GM21515 (cell line): ENCODE measurements at regions not wholly inside any gene's neighbourhood (a gene's known extent, or its start where the extent isn't known, plus 50 kb on each side); places are given as distances from the start of the nearest gene placed in this dataset.
"Not testable (repeated sequence)": the region's sequence is repeated elsewhere in the genome, so short reads cannot be mapped to it uniquely, and the experiment has no call there.

Source experiments
- ATAC-seq: cut with Tn5 transposase; IDR thresholded peaks from one replicate; pipeline ENCODE4 v1.9.1; 2021; ENCODE audit not compliant: unreplicated experiment

DNA sequence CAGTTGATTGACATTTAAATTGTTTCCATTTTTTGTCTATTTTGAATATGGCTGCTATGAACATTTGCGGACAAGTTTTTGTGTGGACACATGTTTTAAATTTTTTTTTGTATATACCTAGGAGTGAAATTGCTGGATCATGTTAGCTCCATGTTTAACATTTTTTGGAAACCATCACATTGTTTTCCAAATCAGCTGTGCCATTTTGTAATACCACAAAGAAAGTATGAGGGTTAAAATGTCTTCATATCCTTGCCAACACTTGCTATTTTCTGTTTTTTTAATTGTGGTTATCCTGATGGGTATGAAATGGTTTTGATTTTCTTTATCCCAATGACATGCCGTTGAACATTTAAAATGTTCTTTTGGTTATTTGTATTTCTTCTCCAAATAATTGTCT is 52.1 kb downstream of the CARTPT start:
- ATAC-seq: no peak

- ATAC-seq: no peak
These were observed 59.7 kb downstream of the CARTPT start for GRCh38 chr5:71778678-71779276.

GRCh38 chr5:71780597-71780996 is 61.5 kb downstream of the CARTPT start:
- no peak for ATAC-seq

DNA sequence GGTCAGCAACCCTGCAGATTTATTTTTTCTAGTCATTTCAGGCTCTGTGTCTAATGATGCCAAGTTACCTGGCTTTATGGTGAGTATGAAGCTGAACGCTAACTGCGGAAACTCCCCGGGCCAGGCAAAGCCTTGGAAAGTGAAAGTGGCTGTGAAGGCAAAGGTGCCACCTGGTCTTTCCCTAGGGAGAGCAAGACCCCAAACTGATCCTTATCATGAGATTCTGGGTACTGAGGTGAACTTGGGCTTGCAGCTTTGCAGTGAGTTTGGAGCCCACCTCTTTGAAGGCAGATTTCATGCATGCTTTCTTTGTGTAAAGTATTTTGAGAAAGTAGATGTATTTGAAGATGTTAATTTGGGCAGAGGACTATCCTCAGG is 63.3 kb downstream of the CARTPT start:
- peak; percentile 31 for ATAC-seq

DNA sequence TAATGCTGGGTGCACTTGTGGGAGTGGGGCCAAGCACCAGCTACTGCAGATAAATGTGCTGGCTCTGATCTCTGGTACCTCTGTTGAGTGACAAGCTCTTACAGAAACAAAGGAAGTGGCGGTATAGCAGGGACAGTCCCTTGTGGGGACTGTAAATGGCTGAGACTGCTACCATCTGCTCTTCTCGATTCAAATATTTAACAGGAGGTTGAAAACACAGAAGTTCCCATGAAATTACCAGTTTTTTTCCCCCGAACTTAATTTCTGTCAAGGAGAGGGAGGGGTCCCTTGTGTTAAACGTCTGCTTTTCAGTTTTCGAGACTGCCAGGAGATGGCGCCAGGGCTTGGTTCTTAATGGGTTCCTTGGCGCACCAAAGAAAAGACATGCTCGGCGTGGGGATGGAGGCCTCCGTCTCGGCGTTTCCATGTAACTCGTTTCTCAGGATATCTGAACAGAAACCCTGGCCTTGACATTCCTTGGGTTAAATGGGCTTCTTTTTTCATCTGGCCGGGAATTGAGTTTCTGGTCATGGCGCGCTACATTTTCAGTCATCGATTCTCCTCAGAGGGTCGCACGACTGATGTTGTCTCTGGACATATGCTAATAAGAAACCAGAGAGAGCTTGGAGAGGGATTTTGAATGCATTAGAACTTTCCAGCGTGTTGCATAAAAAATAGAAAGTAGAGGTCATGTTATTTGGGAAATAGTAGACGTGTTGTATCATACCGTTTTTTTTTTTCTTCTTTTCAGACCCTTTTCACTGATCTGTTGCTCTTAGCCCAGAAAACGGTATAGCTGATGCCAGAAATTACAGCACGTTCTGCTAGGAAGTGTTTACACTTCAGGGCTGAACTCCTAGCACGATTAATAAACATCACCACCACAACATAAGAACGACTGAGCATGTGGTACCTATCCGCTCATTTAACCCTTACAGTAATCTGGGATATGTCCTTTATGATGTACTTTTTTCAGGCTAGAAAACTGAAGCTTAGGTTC is 64.0 kb downstream of the CARTPT start:
- peak; percentile 96 for ATAC-seq

DNA sequence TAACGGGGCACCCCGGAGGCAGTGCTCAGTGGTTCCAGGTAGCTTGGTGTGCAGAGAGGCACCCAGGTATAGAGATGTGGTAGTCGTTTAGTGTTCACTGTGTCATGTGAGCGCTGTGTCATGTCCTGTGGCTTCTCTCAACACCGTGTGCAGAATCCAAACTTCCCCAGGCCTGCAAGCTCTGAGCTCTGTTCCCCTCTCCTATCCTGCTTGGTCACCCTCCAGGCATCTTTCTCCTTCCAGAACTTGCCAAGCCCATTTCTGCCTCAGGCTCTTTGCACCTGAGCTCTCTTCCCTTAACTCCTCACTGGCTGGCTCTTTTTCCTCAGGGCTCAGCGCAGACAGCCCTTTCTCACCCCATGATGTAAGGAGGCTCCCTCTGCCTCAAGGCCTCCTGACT is 64.8 kb downstream of the CARTPT start:
- no peak for ATAC-seq

- no peak for ATAC-seq
These were observed 67.4 kb downstream of the CARTPT start for GRCh38 chr5:71786337-71787055.

GRCh38 chr5:71788794-71789193 is 69.7 kb downstream of the CARTPT start:
- no peak for ATAC-seq

DNA sequence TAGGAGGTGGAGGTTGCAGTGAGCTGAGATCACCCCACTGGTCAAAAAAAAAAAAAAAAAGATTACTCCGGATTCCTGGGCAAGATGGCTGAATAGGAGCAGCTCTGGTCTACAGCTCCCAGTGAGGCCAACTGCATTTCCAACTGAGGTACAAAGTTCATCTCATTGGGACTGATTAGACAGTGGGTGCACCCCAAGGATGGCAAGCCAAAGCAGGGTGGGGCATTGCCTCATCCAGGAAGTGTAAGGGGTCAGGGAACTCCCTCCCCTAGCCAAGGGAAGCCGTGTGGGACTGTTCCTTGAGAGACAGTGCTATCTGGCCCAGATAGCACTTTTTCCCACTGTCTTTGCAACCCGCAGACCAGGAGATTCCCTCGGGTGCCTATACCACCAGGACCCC is 70.7 kb downstream of the CARTPT start:
- no peak for ATAC-seq

DNA sequence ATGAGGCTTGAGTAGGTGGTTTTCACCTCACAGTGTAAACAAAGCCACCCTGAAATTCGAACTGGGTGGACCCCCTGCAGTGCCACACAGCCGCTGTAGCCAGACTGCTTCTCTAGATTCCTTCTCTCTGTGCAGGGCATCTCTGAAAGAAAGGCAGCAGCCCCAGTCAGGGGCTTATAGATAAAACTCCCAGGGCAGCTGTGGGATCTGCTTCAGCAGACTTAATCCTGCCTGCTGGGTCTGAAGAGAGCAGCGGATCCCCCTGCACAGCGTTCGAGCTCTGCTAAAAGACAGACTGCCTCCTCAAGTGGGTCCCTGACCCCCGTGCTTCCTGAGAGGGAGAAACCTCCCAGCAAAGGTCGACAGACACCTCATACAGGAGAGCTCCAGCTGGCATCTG is 71.4 kb downstream of the CARTPT start:
- ATAC-seq: no peak

DNA sequence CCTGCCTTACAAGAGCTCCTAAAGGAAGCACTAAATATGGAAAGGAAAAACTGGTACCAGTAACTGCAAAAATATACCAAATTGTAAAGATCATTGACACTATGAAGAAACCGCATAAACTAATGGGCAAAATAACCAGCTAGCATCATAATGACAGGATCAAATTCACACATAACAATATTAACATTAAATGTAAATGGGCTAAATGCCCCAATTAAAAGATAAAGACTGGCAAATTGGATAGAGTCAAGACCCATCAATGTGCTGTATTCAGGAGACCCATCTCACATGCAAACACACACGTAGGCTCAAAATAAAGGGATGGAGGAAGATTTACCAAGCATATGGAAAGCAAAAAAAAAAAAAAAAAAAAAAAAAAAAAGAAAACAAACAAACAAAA is 73.0 kb downstream of the CARTPT start:
- ATAC-seq: not testable (repeated sequence)

GRCh38 chr5:71794061-71794695 is 75.1 kb downstream of the CARTPT start:
- ATAC-seq: no peak

GRCh38 chr5:71802673-71803072 is 83.6 kb downstream of the CARTPT start:
- no peak for ATAC-seq

DNA sequence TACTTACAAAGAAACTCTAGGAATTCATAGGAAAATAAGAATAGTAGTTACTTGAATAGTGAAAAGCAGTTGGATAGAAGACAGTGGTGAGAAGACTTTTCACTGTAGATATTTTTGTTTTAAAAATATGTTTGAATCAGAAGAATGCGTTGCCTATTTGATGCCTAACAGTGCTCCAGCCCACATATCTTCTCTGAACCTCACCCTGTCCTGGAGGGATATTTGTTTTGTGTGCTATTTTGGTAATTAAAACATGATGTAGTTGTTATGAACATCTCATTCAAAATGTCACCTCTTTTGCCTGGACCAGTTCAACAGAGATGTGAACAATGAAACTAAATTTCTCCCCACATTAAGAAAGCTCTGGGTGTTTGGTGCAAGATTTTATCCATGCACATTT is 87.6 kb downstream of the CARTPT start:
- ATAC-seq: no peak

- no peak for ATAC-seq
These were observed 88.8 kb downstream of the CARTPT start for GRCh38 chr5:71807909-71808308.

DNA sequence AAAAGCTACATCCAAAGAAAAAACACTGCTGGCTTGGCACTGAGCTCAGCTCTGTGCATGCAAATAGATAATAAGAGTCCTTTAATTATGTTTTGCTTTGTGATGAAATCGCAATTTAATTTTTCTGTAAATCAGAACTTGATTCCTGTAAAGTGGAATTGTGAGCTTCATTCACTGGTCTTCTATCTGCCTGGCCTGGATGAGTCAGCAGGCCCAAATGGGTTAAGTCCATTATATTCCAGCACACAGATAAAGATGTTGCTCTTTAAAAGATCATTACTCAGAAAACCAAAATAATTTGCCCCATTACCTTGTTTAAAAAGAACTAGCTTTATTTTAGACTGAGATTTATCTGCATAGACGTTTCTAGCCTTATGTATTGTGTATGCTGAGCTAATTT is 90.4 kb downstream of the CARTPT start:
- no peak for ATAC-seq

DNA sequence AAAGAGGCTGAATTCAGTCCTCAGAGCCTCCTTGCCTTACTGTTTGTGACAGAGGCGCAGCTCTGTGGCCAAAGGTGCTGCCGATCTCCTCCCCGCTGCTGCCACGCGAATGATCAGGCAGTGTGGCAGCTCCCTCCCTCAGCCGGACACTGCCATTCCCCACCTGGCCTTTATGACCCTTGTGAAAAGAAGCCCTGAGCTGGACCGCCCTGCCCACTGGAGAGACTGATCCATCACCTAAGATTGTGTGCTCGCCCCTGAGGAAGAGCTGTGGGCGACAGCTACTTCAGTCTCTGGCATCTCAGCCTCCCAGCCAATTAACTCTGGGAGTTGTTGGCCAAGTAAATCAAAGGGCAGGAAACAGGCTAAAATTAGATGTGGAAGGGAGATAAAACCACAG is 90.9 kb downstream of the CARTPT start:
- no peak for ATAC-seq

- ATAC-seq: no peak
These were observed 91.6 kb downstream of the CARTPT start for GRCh38 chr5:71810471-71811195.

DNA sequence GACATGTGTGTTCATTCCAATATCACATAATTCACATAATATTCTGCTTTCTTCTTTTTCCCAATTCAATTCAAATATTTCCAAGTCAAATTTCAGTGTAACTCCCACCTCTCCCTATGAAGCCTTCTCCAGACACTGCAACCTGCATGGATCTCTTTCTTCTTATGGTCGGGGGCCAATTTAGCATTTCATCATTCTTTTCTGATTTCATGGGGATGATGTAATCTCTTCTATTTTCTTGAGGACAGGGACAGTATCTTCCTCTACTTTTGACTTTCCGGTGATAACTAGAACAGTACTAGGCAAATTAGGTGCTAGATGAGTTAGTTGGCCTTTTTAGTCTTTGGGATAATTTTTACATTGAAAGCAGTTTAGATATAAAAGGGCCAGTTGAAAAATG is 92.7 kb downstream of the CARTPT start:
- no peak for ATAC-seq

- no peak for ATAC-seq
These were observed 97.2 kb downstream of the CARTPT start for GRCh38 chr5:71816307-71816706.

- no peak for ATAC-seq
These were observed 98.8 kb downstream of the CARTPT start for GRCh38 chr5:71817891-71818290.
